Lower leg skin (tissue), 4 donors: ENCODE measurements at regions not wholly inside any gene's neighbourhood (a gene's known extent, or its start where the extent isn't known, plus 50 kb on each side); places are given as distances from the start of the nearest gene placed in this dataset.

Source experiments
- DNase-seq, 2 donors: peaks; one replicate each; pipeline ENCODE4 v3.0.0-alpha.2; 2019; ENCODE audit warnings: low spot score in 2 of 2
- H3K4me3 ChIP-seq: fragments of 200-600 bp; sonication (generic); 2 replicates; pipeline ENCODE4 v1.5.1; 2017; ENCODE audit warnings: mild to moderate bottlenecking, low read depth; ENCODE audit not compliant: poor library complexity, severe bottlenecking
- CTCF ChIP-seq, 3 donors: fragments of 450-650 bp; IDR thresholded peaks; one replicate each; pipeline ENCODE4 v1.5.1; 2016; ENCODE audit warnings: antibody characterized with exemption in 3 of 3, mild to moderate bottlenecking in 3 of 3, moderate library complexity in 2 of 3
- POLR2A ChIP-seq, 2 donors: fragments of 450-650 bp; IDR thresholded peaks; one replicate each; pipeline ENCODE4 v1.6.1; 2016 to 2017; ENCODE audit warnings: antibody characterized with exemption in 2 of 2, mild to moderate bottlenecking in 1 of 2, moderate library complexity in 1 of 2
- WGBS, 2 donors: methylation state at CpG; one replicate each; pipeline ENCODE4 v1.1.5; 2018; 5-methylcytosine and 5-hydroxymethylcytosine counted together
- intact Hi-C: fragments of 100-400 bp; cut with DNase I; formaldehyde crosslinking; loops from one replicate; pipeline ENCODE4 v1.15.0; 2023; ENCODE audit warnings: low total_unique reads

GRCh38 chr13:90800082-90800746, 547.3 kb upstream of the MIR17HG start:
- WGBS, 2 donors = 14 to 29% methylated on average over 3 of the region's 3 CpGs
- TF ChIP-seq CTCF (IDR thresholded peaks at IDR 0.05) = no peak
- TF ChIP-seq POLR2A (IDR thresholded peaks at IDR 0.05) = no peak
- peak in 1 of 2 donors; percentile 36 for DNase-seq
- intact Hi-C loops = no loop called here
- H3K4me3 ChIP-seq = no peak overlapping the region

- 87 to 88% methylated on average over 7 of the region's 7 CpGs for WGBS, 2 donors
- TF ChIP-seq CTCF (IDR thresholded peaks at IDR 0.05) = no peak
- intact Hi-C loops = no loop called here
- DNase-seq = no peak
- H3K4me3 ChIP-seq = no peak overlapping the region
Measured at GRCh38 chr13:90801621-90802020, 545.9 kb upstream of the MIR17HG start.

DNA sequence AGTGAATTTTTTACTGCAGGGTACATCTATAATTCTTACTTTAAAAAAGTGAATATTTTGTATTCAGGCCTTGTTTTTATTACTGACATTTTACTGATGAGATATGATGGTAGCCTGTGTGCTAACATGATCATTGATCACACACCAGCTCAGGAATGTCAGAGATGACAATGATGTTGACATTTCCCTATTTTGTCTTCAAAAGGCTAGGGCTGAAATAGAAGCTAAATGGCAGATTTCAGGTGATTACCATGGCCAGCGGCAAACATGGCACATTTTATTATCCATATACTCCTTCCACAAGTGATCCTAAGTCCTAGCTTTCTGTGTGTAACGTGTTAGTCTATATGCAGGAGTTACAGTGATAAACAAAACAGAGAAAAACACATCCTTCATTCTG, 544.3 kb upstream of the MIR17HG start:
- intact Hi-C loops = no loop called here
- no peak overlapping the region for H3K4me3 ChIP-seq
- no peak for TF ChIP-seq CTCF (IDR thresholded peaks at IDR 0.05)
- TF ChIP-seq POLR2A (IDR thresholded peaks at IDR 0.05) = no peak
- no peak for DNase-seq
- WGBS, 2 donors = 52 to 82% methylated on average over 2 of the region's 2 CpGs

GRCh38 chr13:90806016-90806615, 541.4 kb upstream of the MIR17HG start:
- H3K4me3 ChIP-seq = no peak overlapping the region
- 67 to 73% methylated on average over 1 of the region's 1 CpG for WGBS, 2 donors
- TF ChIP-seq POLR2A (IDR thresholded peaks at IDR 0.05) = no peak
- no peak for TF ChIP-seq CTCF (IDR thresholded peaks at IDR 0.05)
- no peak for DNase-seq
- intact Hi-C loops = no loop called here

DNA sequence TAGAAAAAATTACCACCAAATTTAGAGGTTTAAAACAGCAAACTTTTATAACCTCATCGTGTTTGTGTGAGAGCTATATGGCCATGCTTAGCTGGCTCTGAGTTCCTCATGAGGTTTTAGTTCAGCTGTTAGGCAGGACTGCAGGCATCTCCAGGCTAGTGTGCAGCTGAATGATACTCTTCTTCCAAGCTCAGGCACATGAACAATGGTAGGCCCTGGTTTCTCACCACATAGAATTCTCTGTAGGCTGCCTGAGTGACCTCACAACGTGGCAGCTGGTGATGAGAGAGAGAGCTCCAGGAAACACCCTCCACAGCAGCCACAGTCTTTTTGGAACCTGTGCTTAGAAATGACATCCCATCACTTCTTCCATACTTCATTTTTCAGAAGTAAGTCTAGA, 540.6 kb upstream of the MIR17HG start:
- TF ChIP-seq CTCF (IDR thresholded peaks at IDR 0.05) = no peak
- no peak for TF ChIP-seq POLR2A (IDR thresholded peaks at IDR 0.05)
- intact Hi-C loops = no loop called here
- DNase-seq = no peak
- H3K4me3 ChIP-seq = no peak overlapping the region
- WGBS, 2 donors = 50 to 53% methylated on average over 2 of the region's 2 CpGs

DNA sequence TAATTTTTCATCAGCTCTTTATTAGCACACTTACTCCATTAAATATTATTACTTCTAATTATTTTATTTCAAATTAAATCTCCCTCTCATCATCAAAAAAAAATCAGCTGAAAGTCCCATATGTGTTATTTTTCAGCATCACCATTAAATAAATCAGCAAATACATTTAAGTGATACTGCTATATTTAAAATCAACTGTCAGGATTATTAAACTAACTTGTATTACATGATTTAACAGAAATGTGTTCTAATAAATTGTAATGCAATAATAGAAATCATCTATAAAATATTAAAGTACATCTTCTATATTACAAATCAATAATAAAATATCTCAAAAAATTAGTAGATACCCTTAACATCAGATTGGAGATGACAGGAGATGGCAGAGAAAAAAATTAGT, 538.6 kb upstream of the MIR17HG start:
- DNase-seq = no peak
- H3K4me3 ChIP-seq = no peak overlapping the region
- intact Hi-C loops = no loop called here
- TF ChIP-seq POLR2A (IDR thresholded peaks at IDR 0.05) (no peak), CTCF (IDR thresholded peaks at IDR 0.05) (no peak)
